ENCODE measurements at regions not wholly inside any gene's neighbourhood (a gene's known extent, or its start where the extent isn't known, plus 50 kb on each side); places are given as distances from the start of the nearest gene placed in this dataset.

DNA sequence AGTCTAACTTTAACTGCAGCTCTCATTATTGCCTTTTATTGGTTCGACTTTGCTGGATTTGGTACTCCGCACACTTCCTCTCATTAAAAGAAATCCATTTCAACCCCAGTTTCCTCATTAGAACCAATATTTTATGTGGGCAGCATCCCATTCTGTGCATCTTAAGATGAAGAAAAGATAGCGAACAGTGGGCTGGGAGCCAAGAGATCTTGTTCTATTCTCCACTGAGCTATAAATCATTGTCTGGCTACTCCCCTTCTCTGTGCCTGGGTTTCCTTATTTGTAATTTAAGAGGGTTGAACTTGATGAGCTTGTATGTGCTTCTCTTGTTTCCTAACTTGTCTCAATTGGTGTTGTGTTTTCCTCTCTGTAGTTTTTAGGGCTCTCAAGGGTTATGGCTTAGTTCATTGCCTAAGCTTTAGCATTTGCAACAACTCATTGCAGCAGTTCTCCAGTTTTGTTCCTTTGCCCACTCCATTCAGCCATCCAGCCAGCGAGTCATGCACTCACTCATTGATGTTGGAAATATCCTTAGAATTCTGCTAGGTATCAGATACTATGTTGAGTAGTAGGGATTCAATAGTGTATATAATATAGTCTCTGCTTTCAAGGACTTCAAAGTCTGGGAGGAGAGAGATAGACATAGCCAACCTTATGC, 273.3 kb upstream of the TNC start:
- ChIA-PET CTCF (no interaction called here), POLR2A (no interaction called here)
- H3K27ac Mint-ChIP-seq, result no peak overlapping the region
- H3K4me1 Mint-ChIP-seq, result peaks cover 11% of the 10 kb centered on the region
- peaks cover 2% of the 10 kb centered on the region for H3K36me3 Mint-ChIP-seq
- H3K9me3 Mint-ChIP-seq, result peaks cover 2% of the 10 kb centered on the region; the same call in 1 of the 2 replicates
- DNase-seq (ENCODE audit: low spot score) (no peak), ATAC-seq (no peak)
- H3K27me3 Mint-ChIP-seq (ENCODE audit: low read depth), result no peaks in the 10 kb centered on the region
- no peak for TF ChIP-seq SMAD3 (CRISPR knock-in tag; IDR thresholded peaks at IDR 0.05; ENCODE audit: borderline replicate concordance)
- no peak for TF ChIP-seq GTF2I (CRISPR knock-in tag; conservative IDR thresholded peaks at IDR 0.05)
- TF ChIP-seq IRF2 (CRISPR knock-in tag; IDR thresholded peaks at IDR 0.05; ENCODE audit: borderline replicate concordance, low read depth), result no peak
- TF ChIP-seq, protein P1, sequence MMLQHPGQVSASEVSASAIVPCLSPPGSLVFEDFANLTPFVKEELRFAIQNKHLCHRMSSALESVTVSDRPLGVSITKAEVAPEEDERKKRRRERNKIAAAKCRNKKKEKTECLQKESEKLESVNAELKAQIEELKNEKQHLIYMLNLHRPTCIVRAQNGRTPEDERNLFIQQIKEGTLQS (CRISPR knock-in tag; conservative IDR thresholded peaks at IDR 0.05), result no peak
- TF ChIP-seq FOXK1 (CRISPR knock-in tag; IDR thresholded peaks at IDR 0.05), result no peak
- no peak for TF ChIP-seq ZNF263 (CRISPR knock-in tag; IDR thresholded peaks at IDR 0.05; ENCODE audit: low read depth)
- H3K4me3 Mint-ChIP-seq, result no peak overlapping the region

DNA sequence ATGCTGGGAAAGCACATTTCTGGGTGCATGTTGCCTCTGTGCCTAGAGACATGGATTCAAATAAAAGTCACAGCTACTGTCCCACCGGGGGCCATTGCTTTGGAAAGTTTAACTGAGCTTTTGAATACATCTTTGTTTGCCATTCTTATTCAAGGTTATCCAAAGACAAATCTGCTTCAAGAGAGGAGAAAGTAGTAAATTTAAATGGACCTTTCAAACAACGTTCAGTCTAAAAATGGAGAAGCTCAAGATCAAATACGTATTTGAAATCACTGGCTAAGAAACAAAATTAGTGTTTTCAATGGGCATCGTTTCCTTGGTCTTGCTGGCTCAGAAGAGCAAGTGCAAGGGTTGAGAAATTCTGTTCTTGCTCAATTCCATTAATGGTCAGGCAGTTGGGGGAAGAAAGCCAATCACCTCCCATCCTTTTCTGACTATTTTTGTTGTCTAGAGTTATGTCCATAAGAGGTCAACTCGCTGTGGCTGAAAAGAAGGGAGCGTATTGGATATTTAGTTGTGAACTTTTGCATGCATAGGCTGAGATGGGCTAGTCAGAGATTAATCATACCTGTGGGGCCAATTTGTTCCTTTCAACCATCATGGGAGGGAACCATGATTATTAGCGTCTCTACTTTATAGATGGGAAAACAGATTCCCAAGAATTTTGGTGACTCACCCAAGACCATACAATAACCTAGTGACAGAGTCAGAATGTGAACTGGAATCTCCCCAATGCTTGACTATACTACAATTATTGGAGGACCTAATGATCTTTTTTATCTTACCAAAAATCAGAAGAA, 276.2 kb upstream of the TNC start:
- Mint-ChIP-seq H3K4me1 (peaks cover 30% of the 10 kb centered on the region), H3K9me3 (no peaks in the 10 kb centered on the region), H3K36me3 (no peaks in the 10 kb centered on the region), H3K4me3 (no peak overlapping the region), H3K27ac (no peak overlapping the region), H3K27me3 (ENCODE audit: low read depth) (no peaks in the 10 kb centered on the region)
- POLR2A ChIA-PET, result no interaction called here
- CTCF ChIA-PET, result no interaction called here
- TF ChIP-seq ZNF416 (CRISPR knock-in tag; IDR thresholded peaks at IDR 0.05) (no peak), CREM (CRISPR knock-in tag; IDR thresholded peaks at IDR 0.05) (no peak), NR2C2 (CRISPR knock-in tag; IDR thresholded peaks at IDR 0.05) (no peak), ZNF263 (CRISPR knock-in tag; IDR thresholded peaks at IDR 0.05; ENCODE audit: low read depth) (no peak), CBFB (CRISPR knock-in tag; IDR thresholded peaks at IDR 0.05; ENCODE audit: low read depth) (no peak), GRHL2 (CRISPR knock-in tag; IDR thresholded peaks at IDR 0.05; ENCODE audit: insufficient replicate concordance, severe bottlenecking) (no peak), NR1H2 (CRISPR knock-in tag; IDR thresholded peaks at IDR 0.05) (no peak)
- TF ChIP-seq, protein P2, sequence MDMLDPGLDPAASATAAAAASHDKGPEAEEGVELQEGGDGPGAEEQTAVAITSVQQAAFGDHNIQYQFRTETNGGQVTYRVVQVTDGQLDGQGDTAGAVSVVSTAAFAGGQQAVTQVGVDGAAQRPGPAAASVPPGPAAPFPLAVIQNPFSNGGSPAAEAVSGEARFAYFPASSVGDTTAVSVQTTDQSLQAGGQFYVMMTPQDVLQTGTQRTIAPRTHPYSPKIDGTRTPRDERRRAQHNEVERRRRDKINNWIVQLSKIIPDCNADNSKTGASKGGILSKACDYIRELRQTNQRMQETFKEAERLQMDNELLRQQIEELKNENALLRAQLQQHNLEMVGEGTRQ (CRISPR knock-in tag; IDR thresholded peaks at IDR 0.05), result no peak
- TF ChIP-seq, protein P3, sequence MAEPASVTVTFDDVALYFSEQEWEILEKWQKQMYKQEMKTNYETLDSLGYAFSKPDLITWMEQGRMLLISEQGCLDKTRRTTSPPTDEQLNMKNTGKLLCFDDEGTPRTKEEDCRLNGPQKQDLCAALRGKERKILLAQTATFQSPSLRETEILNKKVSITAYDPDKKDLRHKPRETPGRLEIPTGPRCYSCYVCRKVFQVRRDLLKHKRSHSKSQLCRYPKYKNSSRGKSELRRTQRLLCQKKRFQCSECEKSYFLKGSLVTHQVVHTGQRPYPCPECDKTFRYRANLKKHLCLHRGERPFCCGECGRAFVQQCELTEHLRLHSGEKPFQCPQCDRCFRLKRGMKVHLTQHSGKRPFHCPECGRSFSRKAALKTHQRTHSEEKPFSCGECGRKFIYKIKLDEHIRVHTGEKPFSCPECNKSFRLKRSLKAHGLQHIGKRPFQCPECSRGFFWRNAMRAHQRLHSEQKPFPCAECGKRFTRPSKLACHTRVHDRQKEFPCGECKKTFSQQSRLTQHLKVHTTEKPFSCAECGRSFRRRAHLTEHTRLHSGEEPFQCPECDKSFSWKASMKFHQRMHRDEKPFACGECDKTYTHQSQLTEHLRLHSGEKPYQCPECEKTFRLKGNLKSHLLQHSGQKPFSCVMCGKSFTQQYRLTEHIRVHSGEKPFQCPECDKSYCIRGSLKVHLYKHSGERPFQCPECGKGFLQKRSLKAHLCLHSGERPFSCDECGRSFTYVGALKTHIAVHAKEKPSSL (CRISPR knock-in tag; conservative IDR thresholded peaks at IDR 0.05), result no peak
- TF ChIP-seq, protein P4, sequence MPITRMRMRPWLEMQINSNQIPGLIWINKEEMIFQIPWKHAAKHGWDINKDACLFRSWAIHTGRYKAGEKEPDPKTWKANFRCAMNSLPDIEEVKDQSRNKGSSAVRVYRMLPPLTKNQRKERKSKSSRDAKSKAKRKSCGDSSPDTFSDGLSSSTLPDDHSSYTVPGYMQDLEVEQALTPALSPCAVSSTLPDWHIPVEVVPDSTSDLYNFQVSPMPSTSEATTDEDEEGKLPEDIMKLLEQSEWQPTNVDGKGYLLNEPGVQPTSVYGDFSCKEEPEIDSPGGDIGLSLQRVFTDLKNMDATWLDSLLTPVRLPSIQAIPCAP (CRISPR knock-in tag; IDR thresholded peaks at IDR 0.05), result no peak
- ATAC-seq, result no peak
- no peak for DNase-seq (ENCODE audit: low spot score)

DNA sequence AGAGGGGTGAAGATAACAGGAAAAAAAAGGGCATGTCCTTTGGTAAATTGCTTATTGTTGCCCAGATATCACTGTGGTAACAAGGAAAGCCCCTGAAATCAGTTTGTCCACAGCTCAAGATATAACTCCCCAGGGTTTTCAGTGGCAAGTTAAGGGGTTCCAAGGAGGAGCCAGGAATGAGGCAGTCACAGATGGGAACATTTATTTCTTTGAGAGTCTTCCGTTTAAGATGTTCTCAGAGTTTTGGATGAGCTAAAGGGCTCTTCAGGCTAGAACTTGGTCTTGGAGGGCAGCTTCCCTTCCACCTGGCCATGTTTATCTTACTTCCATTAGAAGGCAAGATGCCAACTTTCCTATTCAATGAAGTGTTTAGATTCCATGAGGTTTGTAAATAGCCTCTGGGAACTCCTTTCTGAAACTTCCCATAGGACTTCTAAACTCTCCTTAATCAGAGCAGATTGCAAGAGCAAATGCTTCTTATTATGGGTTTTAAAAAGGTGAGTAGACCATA, 277.6 kb upstream of the TNC start:
- CTCF ChIA-PET, result no interaction called here
- no peak for TF ChIP-seq ZNF317 (CRISPR knock-in tag; IDR thresholded peaks at IDR 0.05; ENCODE audit: borderline replicate concordance, low read depth)
- no peak for TF ChIP-seq NR1H2 (CRISPR knock-in tag; IDR thresholded peaks at IDR 0.05)
- no peak for TF ChIP-seq ZNF263 (CRISPR knock-in tag; IDR thresholded peaks at IDR 0.05; ENCODE audit: low read depth)
- TF ChIP-seq, protein P5, sequence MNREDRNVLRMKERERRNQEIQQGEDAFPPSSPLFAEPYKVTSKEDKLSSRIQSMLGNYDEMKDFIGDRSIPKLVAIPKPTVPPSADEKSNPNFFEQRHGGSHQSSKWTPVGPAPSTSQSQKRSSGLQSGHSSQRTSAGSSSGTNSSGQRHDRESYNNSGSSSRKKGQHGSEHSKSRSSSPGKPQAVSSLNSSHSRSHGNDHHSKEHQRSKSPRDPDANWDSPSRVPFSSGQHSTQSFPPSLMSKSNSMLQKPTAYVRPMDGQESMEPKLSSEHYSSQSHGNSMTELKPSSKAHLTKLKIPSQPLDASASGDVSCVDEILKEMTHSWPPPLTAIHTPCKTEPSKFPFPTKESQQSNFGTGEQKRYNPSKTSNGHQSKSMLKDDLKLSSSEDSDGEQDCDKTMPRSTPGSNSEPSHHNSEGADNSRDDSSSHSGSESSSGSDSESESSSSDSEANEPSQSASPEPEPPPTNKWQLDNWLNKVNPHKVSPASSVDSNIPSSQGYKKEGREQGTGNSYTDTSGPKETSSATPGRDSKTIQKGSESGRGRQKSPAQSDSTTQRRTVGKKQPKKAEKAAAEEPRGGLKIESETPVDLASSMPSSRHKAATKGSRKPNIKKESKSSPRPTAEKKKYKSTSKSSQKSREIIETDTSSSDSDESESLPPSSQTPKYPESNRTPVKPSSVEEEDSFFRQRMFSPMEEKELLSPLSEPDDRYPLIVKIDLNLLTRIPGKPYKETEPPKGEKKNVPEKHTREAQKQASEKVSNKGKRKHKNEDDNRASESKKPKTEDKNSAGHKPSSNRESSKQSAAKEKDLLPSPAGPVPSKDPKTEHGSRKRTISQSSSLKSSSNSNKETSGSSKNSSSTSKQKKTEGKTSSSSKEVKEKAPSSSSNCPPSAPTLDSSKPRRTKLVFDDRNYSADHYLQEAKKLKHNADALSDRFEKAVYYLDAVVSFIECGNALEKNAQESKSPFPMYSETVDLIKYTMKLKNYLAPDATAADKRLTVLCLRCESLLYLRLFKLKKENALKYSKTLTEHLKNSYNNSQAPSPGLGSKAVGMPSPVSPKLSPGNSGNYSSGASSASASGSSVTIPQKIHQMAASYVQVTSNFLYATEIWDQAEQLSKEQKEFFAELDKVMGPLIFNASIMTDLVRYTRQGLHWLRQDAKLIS (CRISPR knock-in tag; IDR thresholded peaks at IDR 0.05; ENCODE audit: borderline replicate concordance), result no peak
- TF ChIP-seq TCF7 (CRISPR knock-in tag; IDR thresholded peaks at IDR 0.05; ENCODE audit: low read depth), result no peak
- TF ChIP-seq RORB (CRISPR knock-in tag; IDR thresholded peaks at IDR 0.05), result no peak
- TF ChIP-seq, protein P6, sequence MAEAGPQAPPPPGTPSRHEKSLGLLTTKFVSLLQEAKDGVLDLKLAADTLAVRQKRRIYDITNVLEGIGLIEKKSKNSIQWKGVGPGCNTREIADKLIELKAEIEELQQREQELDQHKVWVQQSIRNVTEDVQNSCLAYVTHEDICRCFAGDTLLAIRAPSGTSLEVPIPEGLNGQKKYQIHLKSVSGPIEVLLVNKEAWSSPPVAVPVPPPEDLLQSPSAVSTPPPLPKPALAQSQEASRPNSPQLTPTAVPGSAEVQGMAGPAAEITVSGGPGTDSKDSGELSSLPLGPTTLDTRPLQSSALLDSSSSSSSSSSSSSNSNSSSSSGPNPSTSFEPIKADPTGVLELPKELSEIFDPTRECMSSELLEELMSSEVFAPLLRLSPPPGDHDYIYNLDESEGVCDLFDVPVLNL (CRISPR knock-in tag; IDR thresholded peaks at IDR 0.05; ENCODE audit: borderline replicate concordance, low read depth), result no peak

More for the DNA sequence above, 277.6 kb upstream of the TNC start:
- H3K27me3 Mint-ChIP-seq (ENCODE audit: low read depth), result no peaks in the 10 kb centered on the region
- no peak for DNase-seq (ENCODE audit: low spot score)
- ATAC-seq, result no peak
- H3K4me3 Mint-ChIP-seq, result no peak overlapping the region
- H3K4me1 Mint-ChIP-seq, result peaks cover 36% of the 10 kb centered on the region
- H3K36me3 Mint-ChIP-seq, result no peaks in the 10 kb centered on the region
- H3K9me3 Mint-ChIP-seq, result no peaks in the 10 kb centered on the region
- POLR2A ChIA-PET, result no interaction called here
- no peak overlapping the region for H3K27ac Mint-ChIP-seq
